OCI-LY7 (cell line): ENCODE measurements at regions not wholly inside any gene's neighbourhood (a gene's known extent, or its start where the extent isn't known, plus 50 kb on each side); places are given as distances from the start of the nearest gene placed in this dataset.

Experiments
- BruUV-seq: library from RNA; stranded (reverse); fragments of 400-500 nt; replicated peaks from 2 replicates; lab custom pipeline; 2021; lab: Mats Ljungman, UMichigan
- CTCF ChIA-PET: fragments of 300-600 bp; sonication (Branson Sonifier 250); formaldehyde crosslinking; loops from one replicate; lab custom pipeline; 2022; ENCODE audit warnings: antibody characterized with exemption; ENCODE audit not compliant: unreplicated experiment; lab: Charles Lee
- POLR2A ChIA-PET: fragments of 300-600 bp; sonication (Branson Sonifier 250); formaldehyde crosslinking; loops from one replicate; lab custom pipeline; 2022; ENCODE audit warnings: antibody characterized with exemption; lab: Charles Lee
- DNase-seq: peaks from one replicate; pipeline ENCODE4 v3.0.0-alpha.2; 2015; ENCODE audit warnings: low spot score
- H2AFZ ChIP-seq: fragments of 200-600 bp; sonication (generic), shearing (Covaris generic); 2 replicates; pipeline ENCODE4 v1.6.1; 2014; ENCODE audit warnings: mild to moderate bottlenecking, antibody characterized with exemption, low read length, moderate library complexity
- H3K27ac ChIP-seq: fragments of 200-600 bp; sonication (generic); 2 replicates; pipeline ENCODE4 v1.5.1; 2014; ENCODE audit warnings: mixed run types, low read depth, mild to moderate bottlenecking, moderate library complexity, low read length, inconsistent platforms; ENCODE audit not compliant: poor library complexity, severe bottlenecking
- H3K36me3 ChIP-seq: fragments of 200-600 bp; sonication (generic); 2 replicates; pipeline ENCODE4 v1.6.1; 2014; ENCODE audit warnings: mild to moderate bottlenecking, antibody characterized with exemption, low read length, moderate library complexity, mixed read lengths; ENCODE audit not compliant: insufficient read depth
- H3K4me1 ChIP-seq: fragments of 200-600 bp; sonication (generic); 2 replicates; pipeline ENCODE4 v1.5.1; 2014; ENCODE audit warnings: mild to moderate bottlenecking, low read length; ENCODE audit not compliant: insufficient read depth, poor library complexity, severe bottlenecking
- H3K4me2 ChIP-seq: fragments of 200-600 bp; sonication (generic); 2 replicates; pipeline ENCODE4 v1.6.1; 2014; ENCODE audit warnings: mild to moderate bottlenecking, low read length
- H3K4me3 ChIP-seq: fragments of 200-600 bp; sonication (generic); 2 replicates; pipeline ENCODE4 v1.5.1; 2014; ENCODE audit warnings: mild to moderate bottlenecking, low read depth, low read length; ENCODE audit not compliant: poor library complexity, severe bottlenecking
- H3K79me2 ChIP-seq: fragments of 200-600 bp; sonication (generic); 2 replicates; pipeline ENCODE4 v1.6.1; 2016; ENCODE audit warnings: low read depth, mild to moderate bottlenecking, low read length, moderate library complexity, mixed read lengths; ENCODE audit not compliant: insufficient read depth
- H3K9me2 ChIP-seq: fragments of 200-600 bp; sonication (generic); 2 replicates; pipeline ENCODE4 v1.6.1; 2016; ENCODE audit warnings: mild to moderate bottlenecking, low read length, mixed read lengths; ENCODE audit not compliant: insufficient read depth
- H3K9me3 ChIP-seq: fragments of 200-600 bp; sonication (generic); 2 replicates; pipeline ENCODE4 v1.6.1; 2014; ENCODE audit warnings: mild to moderate bottlenecking, mixed run types, low read length, mixed read lengths
- H4K20me1 ChIP-seq: fragments of 200-600 bp; sonication (generic); 2 replicates; pipeline ENCODE4 v1.6.1; 2014; ENCODE audit warnings: mild to moderate bottlenecking, antibody characterized with exemption, low read length, moderate library complexity, mixed read lengths; ENCODE audit not compliant: insufficient read depth
- EZH2phosphoT487 ChIP-seq: fragments of 200-600 bp; sonication (generic); IDR thresholded peaks from 2 replicates; pipeline ENCODE4 v1.6.1; 2018; ENCODE audit warnings: low read depth, borderline replicate concordance, mild to moderate bottlenecking, mixed run types, antibody characterized with exemption, low read length, moderate library complexity, mixed read lengths
- intact Hi-C: fragments of 100-400 bp; cut with micrococcal nuclease; formaldehyde crosslinking; loops from one replicate; pipeline ENCODE4 v1.10.0; 2022; ENCODE audit not compliant: unreplicated experiment
- TF ChIP-seq, protein P1 (sequence below): fragments of 200-600 bp; sonication (generic); conservative IDR thresholded peaks from 2 replicates; pipeline ENCODE4 v1.5.1; 2014; ENCODE audit warnings: mild to moderate bottlenecking, antibody characterized with exemption, low read length, moderate library complexity, mixed read lengths

DNA sequence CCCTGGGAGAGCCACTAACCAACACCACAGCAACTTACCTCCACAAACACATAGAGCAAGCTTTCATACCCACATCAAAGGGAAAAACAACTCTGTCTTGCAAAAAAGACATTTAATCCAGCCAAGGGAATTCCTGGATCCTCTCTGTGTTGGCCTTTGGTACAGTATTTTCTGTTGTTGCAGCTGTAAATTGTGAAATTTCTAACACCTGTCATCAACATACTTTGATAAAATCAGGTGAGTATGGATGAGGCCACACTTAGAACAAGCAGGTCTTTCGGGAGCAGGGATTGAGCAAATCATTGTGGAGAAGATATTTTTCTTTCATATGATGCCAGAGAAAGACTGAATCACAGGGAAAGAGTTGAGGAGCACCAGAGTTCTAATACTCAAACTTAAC is 89.3 kb downstream of the SPTSSA start:
- H3K9me2 ChIP-seq, result no peaks in the 10 kb centered on the region
- H3K4me2 ChIP-seq, result no peak overlapping the region
- no peak for DNase-seq
- no peak overlapping the region for H3K4me3 ChIP-seq
- no peak overlapping the region for H3K27ac ChIP-seq
- ChIA-PET POLR2A (no interaction called here), CTCF (no interaction called here)
- H3K4me1 ChIP-seq, result no peaks in the 10 kb centered on the region
- no peak for TF ChIP-seq EZH2phosphoT487
- TF ChIP-seq, protein P1, sequence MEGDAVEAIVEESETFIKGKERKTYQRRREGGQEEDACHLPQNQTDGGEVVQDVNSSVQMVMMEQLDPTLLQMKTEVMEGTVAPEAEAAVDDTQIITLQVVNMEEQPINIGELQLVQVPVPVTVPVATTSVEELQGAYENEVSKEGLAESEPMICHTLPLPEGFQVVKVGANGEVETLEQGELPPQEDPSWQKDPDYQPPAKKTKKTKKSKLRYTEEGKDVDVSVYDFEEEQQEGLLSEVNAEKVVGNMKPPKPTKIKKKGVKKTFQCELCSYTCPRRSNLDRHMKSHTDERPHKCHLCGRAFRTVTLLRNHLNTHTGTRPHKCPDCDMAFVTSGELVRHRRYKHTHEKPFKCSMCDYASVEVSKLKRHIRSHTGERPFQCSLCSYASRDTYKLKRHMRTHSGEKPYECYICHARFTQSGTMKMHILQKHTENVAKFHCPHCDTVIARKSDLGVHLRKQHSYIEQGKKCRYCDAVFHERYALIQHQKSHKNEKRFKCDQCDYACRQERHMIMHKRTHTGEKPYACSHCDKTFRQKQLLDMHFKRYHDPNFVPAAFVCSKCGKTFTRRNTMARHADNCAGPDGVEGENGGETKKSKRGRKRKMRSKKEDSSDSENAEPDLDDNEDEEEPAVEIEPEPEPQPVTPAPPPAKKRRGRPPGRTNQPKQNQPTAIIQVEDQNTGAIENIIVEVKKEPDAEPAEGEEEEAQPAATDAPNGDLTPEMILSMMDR, result no peak
- H4K20me1 ChIP-seq, result no peaks in the 10 kb centered on the region
- intact Hi-C loops, result no loop called here
- no TSS peak for BruUV-seq
- no peaks in the 10 kb centered on the region for H3K79me2 ChIP-seq
- H3K9me3 ChIP-seq, result no peaks in the 10 kb centered on the region
- H2AFZ ChIP-seq, result no peak overlapping the region
- H3K36me3 ChIP-seq, result no peaks in the 10 kb centered on the region

DNA sequence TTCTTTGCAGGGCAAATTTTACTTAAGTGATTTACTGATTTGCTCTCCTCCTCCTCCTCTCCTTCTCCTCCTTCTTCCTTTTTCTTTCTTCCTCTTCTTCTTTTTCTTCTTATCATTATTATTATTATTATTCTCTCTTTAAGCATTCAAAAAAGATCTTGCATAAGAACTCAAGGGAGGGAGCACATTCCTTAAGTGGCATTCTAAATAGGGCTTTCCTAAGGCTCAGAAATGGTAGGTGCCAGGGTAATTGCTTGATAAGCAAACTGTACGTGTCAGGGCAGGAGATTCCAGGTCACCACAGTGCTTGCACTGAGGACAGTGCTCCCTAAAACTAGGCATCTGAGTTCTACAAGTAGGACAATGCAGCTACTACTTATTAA is 92.4 kb downstream of the SPTSSA start:
- TF ChIP-seq EZH2phosphoT487, result no peak
- TF ChIP-seq, protein P1, result no peak
- intact Hi-C loops, result no loop called here

DNA sequence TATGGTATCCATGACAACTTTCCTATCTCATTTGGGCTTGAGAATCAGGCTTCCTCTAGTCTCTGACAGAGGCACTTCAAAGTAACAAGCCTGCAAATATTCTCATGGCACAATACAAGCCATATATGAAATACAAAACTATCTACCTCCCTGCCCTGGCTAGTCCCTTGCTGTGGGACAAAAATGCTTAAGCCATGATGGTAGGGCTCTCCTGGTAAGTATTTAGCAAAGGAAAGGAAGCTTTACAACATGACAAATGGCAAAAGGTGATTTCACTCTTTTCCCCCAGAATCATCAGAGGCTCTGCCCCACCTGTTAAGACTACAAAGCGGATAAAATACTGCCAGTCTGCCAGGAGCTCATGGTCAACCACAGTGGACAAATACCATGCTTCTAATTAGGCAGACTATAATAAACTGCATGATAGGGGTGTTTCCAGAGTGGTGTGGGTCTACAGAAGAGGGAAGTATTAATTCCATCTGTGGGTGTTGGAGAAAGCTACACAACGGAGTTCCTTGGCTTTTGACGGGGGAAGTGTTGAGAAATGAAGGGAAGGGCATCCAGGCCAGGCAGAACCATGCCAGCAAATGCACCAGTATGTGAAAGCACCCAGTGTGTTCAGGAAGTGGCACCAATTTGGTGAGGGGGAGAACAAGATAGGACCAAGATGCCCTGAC is 92.9 kb downstream of the SPTSSA start:
- Histone ChIP-seq H3K4me2 (no peak overlapping the region), H2AFZ (no peak overlapping the region), H3K4me3 (no peak overlapping the region), H3K9me2 (no peaks in the 10 kb centered on the region), H3K79me2 (no peaks in the 10 kb centered on the region), H3K27ac (no peak overlapping the region), H4K20me1 (no peaks in the 10 kb centered on the region), H3K9me3 (no peaks in the 10 kb centered on the region), H3K4me1 (no peaks in the 10 kb centered on the region), H3K36me3 (no peaks in the 10 kb centered on the region)
- DNase-seq, result no peak
- TF ChIP-seq, protein P1, result no peak
- TF ChIP-seq EZH2phosphoT487, result no peak
- intact Hi-C loops, result no loop called here
- ChIA-PET CTCF (no interaction called here), POLR2A (no interaction called here)
- BruUV-seq, result no TSS peak

More for the DNA sequence above, 92.4 kb downstream of the SPTSSA start:
- Histone ChIP-seq H2AFZ (no peak overlapping the region), H3K27ac (no peak overlapping the region), H3K36me3 (no peaks in the 10 kb centered on the region), H3K9me2 (no peaks in the 10 kb centered on the region), H3K9me3 (no peaks in the 10 kb centered on the region), H3K79me2 (no peaks in the 10 kb centered on the region), H3K4me3 (no peak overlapping the region), H3K4me1 (no peaks in the 10 kb centered on the region), H4K20me1 (no peaks in the 10 kb centered on the region), H3K4me2 (no peak overlapping the region)
- ChIA-PET POLR2A (no interaction called here), CTCF (no interaction called here)
- DNase-seq, result no peak
- BruUV-seq, result no TSS peak
